Suppressor macrophage treated with lipopolysaccharide for 1 hour (primary cell): ENCODE measurements at regions not wholly inside any gene's neighbourhood (a gene's known extent, or its start where the extent isn't known, plus 50 kb on each side); places are given as distances from the start of the nearest gene placed in this dataset.
"Not testable (repeated sequence)": the region's sequence is repeated elsewhere in the genome, so short reads cannot be mapped to it uniquely, and the experiment has no call there.

Source experiments
- DNase-seq, 3 donors: peaks; one replicate each; pipeline ENCODE4 v3.0.0-alpha.2; 2020 to 2022

DNA sequence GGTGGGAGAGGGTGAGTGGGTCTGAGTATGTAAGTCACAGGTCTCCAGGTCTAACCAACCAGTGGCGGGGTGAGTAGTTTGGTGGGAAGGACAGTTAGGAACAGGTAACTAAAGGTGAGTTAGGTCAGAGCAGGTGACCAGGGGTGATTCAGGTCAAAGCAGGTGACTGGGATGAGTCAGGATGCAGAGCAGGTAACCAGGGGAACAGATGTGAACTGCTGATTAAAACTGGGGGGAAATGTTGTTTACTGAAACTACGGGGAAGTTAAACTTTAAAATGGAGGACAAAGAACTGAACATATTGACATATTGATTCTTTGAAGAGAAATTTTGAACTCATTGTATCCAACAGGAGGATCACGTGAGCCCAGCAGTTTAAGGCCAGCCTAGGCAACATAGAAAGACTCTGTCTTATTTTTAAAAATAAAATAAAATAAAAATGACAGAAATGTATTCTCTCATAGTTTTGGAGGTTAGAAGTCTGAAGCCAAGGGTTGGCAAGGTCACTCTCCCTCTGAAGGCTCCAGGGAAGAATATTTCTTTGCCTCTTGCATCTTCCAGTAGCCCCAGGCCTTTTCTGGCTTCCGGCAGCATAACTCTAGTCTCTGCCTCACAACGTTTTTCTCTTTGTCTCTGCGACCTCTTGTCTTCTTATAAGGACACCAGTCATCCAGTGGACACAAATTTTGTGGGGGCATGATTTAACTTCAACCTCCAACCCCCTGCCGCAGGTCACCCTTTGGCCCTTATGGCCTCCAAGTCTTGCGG is 64.3 kb upstream of the TINAGL1 start:
- no peak for DNase-seq

- DNase-seq, result no peak
These were observed 62.2 kb upstream of the TINAGL1 start for GRCh38 chr1:31514117-31514516.

DNA sequence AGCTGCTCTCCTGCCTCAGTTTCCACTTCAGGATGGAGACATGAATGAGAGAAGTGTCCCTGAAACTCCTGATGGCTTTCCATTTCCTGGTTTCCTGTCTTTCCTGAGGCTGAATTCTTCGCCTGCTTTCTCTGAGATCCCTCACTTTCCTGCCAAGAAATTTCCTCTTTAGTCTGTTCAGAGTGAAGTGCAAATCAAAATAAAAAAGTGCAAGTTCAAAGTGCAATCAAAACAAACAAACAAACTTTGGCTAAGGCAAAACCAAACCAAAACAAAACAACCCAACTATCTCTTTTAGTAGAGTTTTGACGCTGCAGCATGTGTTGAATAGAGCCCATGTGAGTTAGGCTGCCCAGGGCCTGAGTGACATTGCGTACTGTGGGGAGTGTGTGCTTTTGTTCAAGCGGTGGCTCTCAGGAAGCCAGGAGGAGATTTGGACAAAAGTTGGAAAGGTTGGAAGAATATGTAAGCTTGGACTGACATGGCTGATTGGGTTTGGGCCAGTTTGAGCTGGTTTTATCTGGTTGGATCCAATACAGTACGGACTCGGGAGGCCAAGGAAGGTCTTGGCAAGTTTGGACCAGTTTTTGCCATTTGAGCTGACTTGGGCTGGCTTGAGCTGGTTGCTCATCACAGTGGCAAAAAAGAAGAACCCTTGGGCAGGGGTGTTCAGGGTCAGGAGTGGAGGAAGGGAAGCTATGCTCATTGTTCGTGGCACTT is 61.1 kb upstream of the TINAGL1 start:
- DNase-seq, result no peak

GRCh38 chr1:31515936-31516335 is 60.4 kb upstream of the TINAGL1 start:
- no peak for DNase-seq

- no peak for DNase-seq
These were observed 59.0 kb upstream of the TINAGL1 start for GRCh38 chr1:31517301-31517700.

GRCh38 chr1:31517986-31518385 is 58.3 kb upstream of the TINAGL1 start:
- not testable (repeated sequence) for DNase-seq

GRCh38 chr1:31521761-31522555 is 54.4 kb upstream of the TINAGL1 start:
- peak; percentile 26 to 50 (median 42) for DNase-seq

- DNase-seq, result no peak
These were observed 53.8 kb upstream of the TINAGL1 start for GRCh38 chr1:31522556-31522845.

DNA sequence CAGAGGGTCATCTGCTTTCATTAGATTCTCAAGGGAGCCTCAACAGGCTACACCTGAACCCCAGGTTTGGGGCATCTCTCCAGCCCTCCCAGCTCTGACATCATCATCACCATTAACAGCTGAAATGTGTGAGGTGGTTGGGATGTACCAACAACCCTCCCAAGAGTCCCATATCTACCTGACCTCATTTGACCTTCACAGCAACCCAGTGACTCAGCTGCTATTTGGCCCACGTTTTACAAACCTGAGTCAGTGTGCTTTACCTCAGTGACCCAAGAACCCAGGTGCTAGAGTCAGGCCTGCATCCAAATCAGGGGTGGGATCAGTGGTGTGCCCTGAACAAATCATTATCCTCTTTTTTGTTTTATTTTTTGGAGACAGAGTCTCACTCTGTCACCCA is 53.3 kb upstream of the TINAGL1 start:
- no peak for DNase-seq

GRCh38 chr1:31523769-31524168 is 52.5 kb upstream of the TINAGL1 start:
- peak; percentile 96 to 97 (median 96) for DNase-seq

DNA sequence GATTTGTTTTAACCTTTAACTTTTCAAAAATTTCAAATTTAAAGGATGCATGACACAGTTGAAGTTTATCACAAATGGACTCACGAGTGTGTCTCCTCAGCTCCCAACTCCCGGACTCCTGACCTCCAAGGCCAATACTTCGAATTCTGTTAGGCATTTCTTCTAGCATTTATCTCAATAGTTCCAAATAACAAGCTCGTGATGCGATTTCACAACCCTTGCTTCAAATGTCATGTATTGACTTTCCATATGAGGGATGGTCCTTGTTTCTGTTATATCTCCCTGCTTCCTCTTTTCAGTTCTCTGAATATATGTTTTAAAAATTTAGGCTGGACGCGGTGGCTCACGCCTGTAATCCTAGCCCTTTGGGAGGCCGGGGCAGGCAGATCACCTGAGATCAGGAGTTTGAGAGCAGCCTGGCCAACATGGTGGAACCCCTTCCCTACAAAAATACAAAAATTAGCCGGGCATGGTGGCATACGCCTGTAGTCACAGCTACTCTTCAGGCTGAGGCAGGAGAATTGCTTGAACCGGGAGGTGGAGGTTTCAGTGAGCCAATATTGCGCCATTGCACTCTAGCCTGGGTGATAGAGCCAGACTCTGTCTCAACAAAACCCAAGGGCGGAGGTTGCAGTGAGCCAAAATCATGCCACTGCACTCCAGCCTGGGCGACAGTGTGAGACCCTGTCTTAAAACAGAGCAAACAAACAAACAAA is 52.0 kb upstream of the TINAGL1 start:
- DNase-seq, result peak; percentile 73 to 89 (median 87)
